Spleen (tissue), 7 donors: ENCODE measurements at regions not wholly inside any gene's neighbourhood (a gene's known extent, or its start where the extent isn't known, plus 50 kb on each side); places are given as distances from the start of the nearest gene placed in this dataset.

Source experiments
- CTCF ChIP-seq, 11 experiments: fragments of 200-600 bp in 7 of 11; fragments of 450-650 bp in 4 of 11; sonication (generic) in 4 of 11; IDR thresholded peaks in 8 of 11; conservative IDR thresholded peaks in 3 of 11; 1 replicate in 7 of 11; 2 replicates in 4 of 11; pipeline versions ENCODE4 v1.4.0 to v1.8.0; 2016 to 2021; ENCODE audit warnings: antibody characterized with exemption in 11 of 11, inconsistent platforms in 4 of 11, mild to moderate bottlenecking in 1 of 11
- POLR2A ChIP-seq, 3 donors: fragments of 450-650 bp; IDR thresholded peaks; one replicate each; pipeline ENCODE4 v1.5.1; 2017; ENCODE audit warnings: antibody characterized with exemption in 3 of 3, mild to moderate bottlenecking in 1 of 3
- POLR2AphosphoS5 ChIP-seq, 3 donors: sonication (generic); formaldehyde crosslinking; IDR thresholded peaks; one replicate each; pipeline ENCODE4 v1.5.1; 2017; ENCODE audit warnings: antibody characterized with exemption in 3 of 3
- donor health status: DM: no; HTN: no; CAD: no; lungs with moderate emphysema.
- donor health status: DM: no; HTN: no; CAD: no.
- donor health status: DM: no; HTN: no; CAD: no.

GRCh38 chr5:39995990-39996389 is 571.2 kb upstream of the DAB2 start:
- TF ChIP-seq CTCF (IDR thresholded peaks at IDR 0.05 in 8 of 11, conservative IDR thresholded peaks at IDR 0.05 in 3 of 11): no peak
- TF ChIP-seq POLR2AphosphoS5 (IDR thresholded peaks at IDR 0.05): no peak
- no peak for TF ChIP-seq POLR2A (IDR thresholded peaks at IDR 0.05)
